ENCODE measurements at regions not wholly inside any gene's neighbourhood (a gene's known extent, or its start where the extent isn't known, plus 50 kb on each side); places are given as distances from the start of the nearest gene placed in this dataset.

GRCh38 chr14:42854061-42854460, 1247.4 kb downstream of the LRFN5 start:
- no peak for DNase-seq

- DNase-seq, result no peak
Observed at GRCh38 chr14:42848652-42849051, 1242.0 kb downstream of the LRFN5 start.

- no peak for DNase-seq
Observed at GRCh38 chr14:42814817-42815216, 1208.1 kb downstream of the LRFN5 start.

GRCh38 chr14:42806909-42807315, 1200.2 kb downstream of the LRFN5 start:
- no peak for DNase-seq

GRCh38 chr14:42804141-42804540, 1197.5 kb downstream of the LRFN5 start:
- no peak for DNase-seq

- DNase-seq, result no peak
Observed at GRCh38 chr14:42802346-42802745, 1195.7 kb downstream of the LRFN5 start.

- DNase-seq, result no peak
Observed at GRCh38 chr14:42792166-42792565, 1185.5 kb downstream of the LRFN5 start.

GRCh38 chr14:42782754-42783153, 1176.1 kb downstream of the LRFN5 start:
- no peak for DNase-seq

GRCh38 chr14:42778984-42779383, 1172.3 kb downstream of the LRFN5 start:
- DNase-seq, result no peak

- no peak for DNase-seq
Observed at GRCh38 chr14:42750771-42751170, 1144.1 kb downstream of the LRFN5 start.

GRCh38 chr14:42742084-42742483, 1135.4 kb downstream of the LRFN5 start:
- no peak for DNase-seq

- no peak for DNase-seq
Observed at GRCh38 chr14:42736408-42736807, 1129.7 kb downstream of the LRFN5 start.

GRCh38 chr14:42734041-42734440, 1127.4 kb downstream of the LRFN5 start:
- DNase-seq, result no peak

- no peak for DNase-seq
Observed at GRCh38 chr14:42732005-42732404, 1125.3 kb downstream of the LRFN5 start.

- DNase-seq, result no peak
Observed at GRCh38 chr14:42731480-42731879, 1124.8 kb downstream of the LRFN5 start.

- no peak for DNase-seq
Observed at GRCh38 chr14:42729681-42730080, 1123.0 kb downstream of the LRFN5 start.

GRCh38 chr14:42719391-42719790, 1112.7 kb downstream of the LRFN5 start:
- DNase-seq, result no peak

- no peak for DNase-seq
Observed at GRCh38 chr14:42715316-42715715, 1108.6 kb downstream of the LRFN5 start.

- DNase-seq, result no peak
Observed at GRCh38 chr14:42710071-42710470, 1103.4 kb downstream of the LRFN5 start.

GRCh38 chr14:42703501-42703900, 1096.8 kb downstream of the LRFN5 start:
- no peak for DNase-seq

- DNase-seq, result no peak
Observed at GRCh38 chr14:42687421-42687820, 1080.7 kb downstream of the LRFN5 start.

GRCh38 chr14:42683707-42684106, 1077.0 kb downstream of the LRFN5 start:
- DNase-seq, result no peak

- DNase-seq, result no peak
Observed at GRCh38 chr14:42676636-42677035, 1070.0 kb downstream of the LRFN5 start.

GRCh38 chr14:42673963-42674362, 1067.3 kb downstream of the LRFN5 start:
- DNase-seq, result no peak

GRCh38 chr14:42671636-42672035, 1065.0 kb downstream of the LRFN5 start:
- DNase-seq, result no peak

- DNase-seq, result no peak
Observed at GRCh38 chr14:42665083-42665482, 1058.4 kb downstream of the LRFN5 start.

Data from GF-D8 (cell line).